Effector memory CD4-positive, alpha-beta T cell (primary cell): ENCODE measurements at regions not wholly inside any gene's neighbourhood (a gene's known extent, or its start where the extent isn't known, plus 50 kb on each side); places are given as distances from the start of the nearest gene placed in this dataset.

Experiments
- DNase-seq, 3 donors: peaks; one replicate each; pipeline ENCODE4 v3.0.0-alpha.2; 2020
- H3K27ac ChIP-seq: 2 replicates; pipeline ENCODE4 v1.7.0; 2013; ENCODE audit warnings: mild to moderate bottlenecking, low read length, moderate library complexity; ENCODE audit not compliant: insufficient read depth, poor library complexity, severe bottlenecking
- H3K27me3 ChIP-seq: replicated peaks from 2 replicates; pipeline ENCODE4 v1.7.0; 2013; ENCODE audit warnings: mild to moderate bottlenecking, low read length; ENCODE audit not compliant: insufficient read depth, control insufficient read depth, poor library complexity, severe bottlenecking
- H3K36me3 ChIP-seq: 2 replicates; pipeline ENCODE4 v1.7.0; 2013; ENCODE audit warnings: mild to moderate bottlenecking, low read length, moderate library complexity; ENCODE audit not compliant: control insufficient read depth, insufficient read depth
- H3K4me1 ChIP-seq: 2 replicates; pipeline ENCODE4 v1.7.0; 2013; ENCODE audit warnings: low read length, mild to moderate bottlenecking; ENCODE audit not compliant: control insufficient read depth, insufficient read depth, poor library complexity, severe bottlenecking
- H3K4me3 ChIP-seq: 2 replicates; pipeline ENCODE4 v1.7.0; 2013; ENCODE audit warnings: low read length, low read depth, mild to moderate bottlenecking; ENCODE audit not compliant: insufficient read depth, poor library complexity, severe bottlenecking
- H3K9me3 ChIP-seq: 2 replicates; pipeline ENCODE4 v1.7.0; 2013; ENCODE audit warnings: mild to moderate bottlenecking, low read length, moderate library complexity; ENCODE audit not compliant: control insufficient read depth

DNA sequence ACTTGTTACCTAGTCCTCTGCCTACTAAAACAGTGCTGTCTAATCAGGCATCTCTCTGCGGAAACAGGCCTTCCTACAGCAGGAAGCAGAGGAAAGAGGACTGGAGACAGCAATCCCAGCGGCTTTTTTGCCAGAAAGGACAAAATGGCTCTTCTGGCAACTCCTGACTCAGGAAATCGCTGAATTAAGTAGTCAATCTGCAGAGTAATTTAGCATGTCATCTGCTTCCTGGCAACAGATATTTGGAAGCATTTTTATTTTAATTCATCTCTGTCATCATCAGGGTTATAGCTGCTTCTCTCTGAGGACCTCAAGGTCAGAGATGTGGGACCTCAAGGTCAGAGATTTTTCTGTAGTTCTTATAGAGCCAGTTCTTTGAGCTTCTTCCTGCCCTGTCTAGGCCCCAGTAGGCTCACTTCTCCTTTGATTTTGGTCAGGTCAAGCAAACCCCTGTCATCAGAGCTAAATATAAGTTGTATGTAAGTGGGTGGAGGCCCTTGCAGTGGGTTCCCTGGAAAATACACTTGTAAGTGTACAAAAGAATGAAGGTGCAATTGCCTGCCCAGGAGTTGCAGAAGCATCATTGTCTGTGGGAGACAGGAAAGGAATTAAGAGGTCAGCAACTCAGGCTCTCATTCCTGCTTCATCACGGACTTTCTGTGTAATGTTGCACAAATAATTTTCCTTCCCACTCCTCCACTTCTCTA is 229.4 kb downstream of the ALDH8A1 start:
- Histone ChIP-seq H3K4me3 (no peak overlapping the region), H3K27ac (no peak overlapping the region), H3K9me3 (no peaks in the 10 kb centered on the region), H3K4me1 (no peaks in the 10 kb centered on the region), H3K27me3 (no peaks in the 10 kb centered on the region), H3K36me3 (no peaks in the 10 kb centered on the region)
- no peak for DNase-seq

DNA sequence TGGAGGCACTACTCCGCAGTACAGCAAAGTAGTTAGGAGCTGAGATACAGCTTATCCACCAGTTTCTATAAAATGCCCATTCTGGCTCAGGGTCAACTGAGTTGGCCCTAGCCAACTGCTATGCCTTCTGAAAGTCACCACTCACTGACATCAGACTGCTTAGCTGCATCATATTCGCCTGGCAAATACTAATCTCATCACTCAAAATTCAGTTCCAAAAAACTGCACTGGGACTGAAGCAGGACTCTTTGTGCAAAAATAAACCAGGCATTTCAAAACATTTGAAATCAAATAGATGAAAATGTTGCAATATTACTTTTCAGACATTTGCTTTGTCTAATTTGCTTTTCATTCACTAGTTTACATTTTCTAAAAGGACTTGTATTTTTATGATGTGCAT is 230.0 kb downstream of the ALDH8A1 start:
- DNase-seq, result no peak
- H3K9me3 ChIP-seq, result no peaks in the 10 kb centered on the region
- no peaks in the 10 kb centered on the region for H3K4me1 ChIP-seq
- no peak overlapping the region for H3K4me3 ChIP-seq
- no peaks in the 10 kb centered on the region for H3K27me3 ChIP-seq
- no peaks in the 10 kb centered on the region for H3K36me3 ChIP-seq
- H3K27ac ChIP-seq, result no peak overlapping the region

DNA sequence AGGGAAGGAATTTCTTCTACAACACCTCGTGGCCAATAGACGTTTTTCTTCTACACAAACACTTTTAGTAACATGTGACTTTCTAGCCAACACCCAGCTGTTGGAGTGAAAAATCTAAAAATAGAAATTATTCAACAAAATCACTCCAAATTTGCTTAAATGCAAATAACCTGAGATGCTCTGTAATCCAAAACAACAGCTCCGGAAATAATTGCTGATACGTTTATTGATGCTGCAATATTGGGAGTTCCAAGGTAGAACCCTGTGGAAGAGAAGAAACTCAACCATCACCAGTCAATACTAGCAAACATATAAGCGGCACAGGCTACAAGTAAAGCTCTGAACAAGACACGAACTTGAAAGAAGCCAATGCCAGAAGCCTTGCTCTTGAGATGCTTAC is 230.6 kb downstream of the ALDH8A1 start:
- Histone ChIP-seq H3K36me3 (no peaks in the 10 kb centered on the region), H3K27ac (no peak overlapping the region), H3K9me3 (no peaks in the 10 kb centered on the region), H3K4me3 (no peak overlapping the region), H3K27me3 (no peaks in the 10 kb centered on the region), H3K4me1 (no peaks in the 10 kb centered on the region)
- DNase-seq, result no peak

DNA sequence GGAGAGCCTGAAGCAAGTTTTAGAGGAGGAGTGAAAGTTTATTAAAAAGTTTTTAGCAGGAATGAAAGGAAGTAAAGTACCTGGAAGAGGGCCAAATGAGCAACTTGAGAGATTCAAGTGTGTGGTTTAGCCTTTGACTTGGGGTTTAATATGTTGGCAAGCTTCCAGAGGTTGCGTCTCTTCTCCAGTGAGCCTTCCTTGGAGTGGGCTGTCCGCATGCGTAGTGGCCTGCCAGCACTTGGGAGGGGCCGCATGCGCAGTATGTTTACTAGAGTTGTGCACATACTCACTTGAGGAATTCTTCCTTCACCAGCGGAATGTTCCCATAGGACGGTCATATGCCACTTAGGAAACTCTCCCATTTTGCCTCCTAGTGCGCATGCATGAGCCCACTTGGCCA is 235.2 kb downstream of the ALDH8A1 start:
- H3K27ac ChIP-seq, result no peak overlapping the region
- no peaks in the 10 kb centered on the region for H3K36me3 ChIP-seq
- DNase-seq, result no peak

DNA sequence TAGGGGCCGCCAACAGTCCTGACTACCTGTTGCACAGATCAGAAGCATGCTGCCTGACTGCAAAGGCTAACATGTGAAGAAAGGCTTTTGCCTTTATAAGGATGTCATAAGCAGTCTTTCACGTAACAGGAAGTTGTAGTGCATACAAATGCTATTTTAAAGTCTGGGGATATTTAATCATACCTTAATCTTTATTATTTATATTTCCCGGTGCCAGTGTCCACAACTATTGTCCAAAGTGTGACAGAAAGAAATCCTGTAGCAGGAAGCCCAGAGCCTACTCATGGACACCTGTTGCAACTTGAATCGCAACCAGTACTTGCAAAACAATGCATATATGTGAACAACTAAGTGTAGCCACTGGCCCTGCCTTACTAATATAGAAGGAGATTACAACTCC is 235.8 kb downstream of the ALDH8A1 start:
- H3K4me1 ChIP-seq, result no peaks in the 10 kb centered on the region
- no peak for DNase-seq
- H3K27me3 ChIP-seq, result no peaks in the 10 kb centered on the region
- H3K4me3 ChIP-seq, result no peak overlapping the region
- H3K27ac ChIP-seq, result no peak overlapping the region
- H3K9me3 ChIP-seq, result no peaks in the 10 kb centered on the region
- no peaks in the 10 kb centered on the region for H3K36me3 ChIP-seq

More for the DNA sequence above, 235.2 kb downstream of the ALDH8A1 start:
- Histone ChIP-seq H3K4me1 (no peaks in the 10 kb centered on the region), H3K4me3 (no peak overlapping the region), H3K9me3 (no peaks in the 10 kb centered on the region), H3K27me3 (no peaks in the 10 kb centered on the region)

DNA sequence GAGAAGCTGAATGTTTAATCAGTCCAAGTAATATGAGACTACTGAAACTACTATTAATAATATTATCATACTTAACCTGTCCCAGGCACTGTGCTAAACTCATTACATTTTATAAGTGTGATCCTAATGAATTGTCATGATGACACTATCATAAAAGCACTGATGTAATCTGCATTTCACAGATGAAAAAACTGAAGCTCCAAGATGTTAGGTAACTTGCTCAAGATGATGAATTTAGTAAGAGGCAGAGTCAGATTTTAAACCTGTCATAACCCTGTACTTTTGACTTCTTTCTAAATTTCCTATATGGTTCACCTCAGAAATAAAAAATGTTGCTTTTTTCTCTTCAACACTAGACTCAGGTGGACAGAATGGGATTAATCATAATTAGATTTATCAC is 237.6 kb downstream of the ALDH8A1 start:
- no peaks in the 10 kb centered on the region for H3K27me3 ChIP-seq
- H3K36me3 ChIP-seq, result no peaks in the 10 kb centered on the region
- no peaks in the 10 kb centered on the region for H3K9me3 ChIP-seq
- no peak for DNase-seq
- H3K27ac ChIP-seq, result no peak overlapping the region
- H3K4me3 ChIP-seq, result no peak overlapping the region
- H3K4me1 ChIP-seq, result no peaks in the 10 kb centered on the region

DNA sequence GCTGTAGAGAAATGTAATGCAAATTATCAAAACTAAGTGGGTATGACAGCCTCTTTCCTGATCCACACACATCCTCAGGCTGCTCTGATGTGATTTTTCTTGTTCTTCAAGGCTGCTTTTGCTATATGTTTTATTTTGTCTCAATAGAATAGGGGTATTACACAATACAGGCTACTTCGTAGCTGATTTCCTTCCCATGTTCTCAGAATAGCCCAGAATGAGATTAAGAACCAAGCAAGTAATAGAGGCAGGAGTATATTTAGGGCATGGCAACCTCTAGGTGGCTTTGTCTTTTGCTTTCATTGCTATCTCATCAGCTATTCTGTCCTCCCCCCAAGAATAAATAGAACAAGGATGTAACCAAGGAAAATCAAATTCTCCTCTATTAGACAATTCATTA is 241.8 kb downstream of the ALDH8A1 start:
- no peak for DNase-seq
- Histone ChIP-seq H3K4me3 (no peak overlapping the region), H3K36me3 (no peaks in the 10 kb centered on the region), H3K27me3 (no peaks in the 10 kb centered on the region), H3K4me1 (no peaks in the 10 kb centered on the region), H3K9me3 (no peaks in the 10 kb centered on the region), H3K27ac (no peak overlapping the region)

DNA sequence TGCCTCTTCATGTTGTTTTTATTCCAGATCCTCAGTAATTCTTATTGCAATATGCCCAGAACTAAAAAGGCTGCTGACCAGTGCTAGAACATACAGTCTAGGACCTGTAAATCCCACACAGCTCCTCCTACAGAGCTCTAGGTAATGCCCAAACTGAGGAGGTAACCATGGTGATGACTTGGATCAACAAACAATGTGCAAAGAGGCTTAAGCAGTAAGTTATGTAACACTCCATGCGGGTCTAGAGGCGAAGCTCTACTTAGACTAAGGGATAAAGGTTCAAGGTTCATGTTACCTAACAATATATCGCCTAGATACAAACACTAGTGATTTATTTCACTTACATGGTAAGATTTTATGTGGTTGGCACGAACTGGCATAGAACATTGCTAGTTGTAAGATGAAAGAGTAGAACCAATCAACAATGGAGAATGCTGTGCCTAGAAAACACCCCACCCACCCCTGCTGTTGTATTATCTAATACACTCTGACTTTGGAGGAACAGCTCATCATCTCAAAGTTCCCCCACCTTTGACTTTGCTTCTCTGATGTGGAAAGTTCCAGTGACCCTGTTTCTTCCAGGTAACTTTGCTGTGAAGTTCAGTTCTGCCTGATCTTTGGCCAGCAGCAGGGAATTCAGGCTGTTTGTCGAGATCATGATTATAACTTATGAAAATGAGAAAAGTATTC is 242.4 kb downstream of the ALDH8A1 start:
- DNase-seq, result no peak
- H3K36me3 ChIP-seq, result no peaks in the 10 kb centered on the region
- H3K27ac ChIP-seq, result no peak overlapping the region

DNA sequence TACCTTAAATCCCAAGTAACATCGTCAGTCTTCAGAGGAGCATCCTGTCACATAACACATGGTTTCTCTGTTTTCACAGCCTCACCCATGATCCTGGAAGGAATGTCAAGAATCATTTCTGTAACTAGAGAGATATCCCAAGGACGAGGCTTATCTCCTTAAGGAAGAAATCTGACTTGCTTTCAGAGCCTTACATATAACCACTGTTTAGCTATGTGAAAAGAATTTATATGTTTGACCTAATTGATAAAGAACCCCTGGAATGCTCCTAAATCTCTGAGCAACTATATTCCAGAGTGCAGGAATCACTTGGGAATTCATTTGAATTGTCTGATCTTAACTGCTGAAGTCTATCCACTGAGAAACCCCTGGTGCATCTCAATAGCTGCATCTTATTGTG is 243.1 kb downstream of the ALDH8A1 start:
- Histone ChIP-seq H3K36me3 (no peaks in the 10 kb centered on the region), H3K4me3 (no peak overlapping the region), H3K4me1 (no peaks in the 10 kb centered on the region), H3K27me3 (no peaks in the 10 kb centered on the region), H3K9me3 (no peaks in the 10 kb centered on the region), H3K27ac (no peak overlapping the region)
- DNase-seq, result no peak

More for the DNA sequence above, 242.4 kb downstream of the ALDH8A1 start:
- no peak overlapping the region for H3K4me3 ChIP-seq
- no peaks in the 10 kb centered on the region for H3K9me3 ChIP-seq
- H3K4me1 ChIP-seq, result no peaks in the 10 kb centered on the region
- no peaks in the 10 kb centered on the region for H3K27me3 ChIP-seq

DNA sequence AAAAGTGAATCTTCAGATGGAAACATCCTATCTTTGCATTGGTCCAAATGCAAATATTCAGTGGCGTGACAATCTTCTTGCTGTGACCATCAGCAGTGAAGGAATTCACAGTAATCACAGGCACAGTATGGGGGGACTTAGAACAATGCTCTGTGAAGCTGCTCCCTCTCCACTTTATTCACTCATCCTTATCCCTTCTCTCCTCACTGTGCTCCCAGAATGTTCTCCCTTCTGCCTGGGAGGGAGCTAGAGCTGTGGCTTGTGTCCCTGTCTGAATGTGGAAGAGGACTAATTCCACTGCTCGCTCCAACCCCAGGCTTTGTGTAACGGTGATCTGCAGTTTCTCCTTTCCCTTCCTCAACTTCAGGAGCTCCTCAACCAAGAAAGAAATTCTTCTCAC is 243.7 kb downstream of the ALDH8A1 start:
- H3K4me1 ChIP-seq, result no peaks in the 10 kb centered on the region
- H3K9me3 ChIP-seq, result no peaks in the 10 kb centered on the region
- DNase-seq, result no peak
- H3K4me3 ChIP-seq, result no peak overlapping the region
- no peaks in the 10 kb centered on the region for H3K27me3 ChIP-seq
- H3K36me3 ChIP-seq, result no peaks in the 10 kb centered on the region
- no peak overlapping the region for H3K27ac ChIP-seq
